Heart left ventricle (tissue), 13 donors: ENCODE measurements at regions not wholly inside any gene's neighbourhood (a gene's known extent, or its start where the extent isn't known, plus 50 kb on each side); places are given as distances from the start of the nearest gene placed in this dataset.

ENCODE experiments used
- CTCF ChIP-seq, 12 donors: fragments of 200-600 bp; sonication (generic) in 4 of 12; IDR thresholded peaks; one replicate each; pipeline versions ENCODE4 v1.5.0 to v1.8.0; 2018 to 2022; ENCODE audit warnings: antibody characterized with exemption in 12 of 12, mild to moderate bottlenecking in 5 of 12
- POLR2A ChIP-seq, 2 donors: fragments of 450-650 bp; IDR thresholded peaks; one replicate each; pipeline ENCODE4 v1.6.1; 2017; ENCODE audit warnings: antibody characterized with exemption in 2 of 2, mild to moderate bottlenecking in 2 of 2, moderate library complexity in 2 of 2
- donor health status: ischemic (EF 13 %, LVEDD 7.1; RV severe dilation, severe dysfunction).
- donor health status: DM: no; HTN: yes; CAD: no.
- donor health status: DM: no; HTN: no; CAD: no.
- donor health status: ischemic (EF 25% LVEDD 6.9; RV normal size, moderate dysfunction).
- donor health status: ischemic (EF 25% LVEDD 5.7; RV mildly dilated, moderate dysfunction).
- donor health status: ischemic (EF 35%, LVEDD 5.7; RV mildly dilated, moderate dysfunction).
- donor health status: nonischemic (EF 11% LVEDD 7.7; RV severe dilation, severe dysfunction).
- donor health status: DM: yes; HTN: yes; CAD: no.
- donor health status: PGD.
- donor health status: ischemic (EF 29% LVEDD 5.4; RV normal size, mild dysfunction).
- donor health status: nonischemic (EF 23%, LVEDD 6.1; RV moderate dilation, normal function).

DNA sequence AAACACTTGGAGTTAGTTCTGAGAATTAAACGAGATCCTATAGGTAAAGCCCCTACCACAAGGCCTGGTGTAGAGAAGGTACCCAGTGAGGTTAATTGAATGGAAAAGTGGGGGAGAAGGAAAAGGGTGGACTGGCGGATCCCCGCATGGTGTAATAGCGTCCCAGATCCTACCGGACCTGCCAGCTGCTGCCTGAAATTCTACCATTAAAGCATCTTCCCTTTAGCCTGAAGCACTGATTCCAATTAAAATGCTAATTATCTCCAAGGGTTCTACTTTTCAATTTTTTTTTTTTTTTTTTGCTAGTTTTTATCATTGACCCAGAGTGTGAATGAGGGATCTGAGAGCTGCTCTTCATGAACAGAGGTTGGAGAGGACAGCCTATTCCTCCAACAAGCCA is 237.9 kb downstream of the TLE3 start:
- TF ChIP-seq CTCF (IDR thresholded peaks at IDR 0.05), result no peak
- TF ChIP-seq POLR2A (IDR thresholded peaks at IDR 0.05), result no peak
